Fibroblast of peridontal ligament (primary cell): ENCODE measurements at regions not wholly inside any gene's neighbourhood (a gene's known extent, or its start where the extent isn't known, plus 50 kb on each side); places are given as distances from the start of the nearest gene placed in this dataset.
A peak's percentile ranks its signal among the peaks of the same experiment; 100 is the strongest.

Source experiments
- DNase-seq: peaks from one replicate; pipeline ENCODE4 v3.0.0-alpha.2; 2010; ENCODE audit errors: extremely low read depth

DNA sequence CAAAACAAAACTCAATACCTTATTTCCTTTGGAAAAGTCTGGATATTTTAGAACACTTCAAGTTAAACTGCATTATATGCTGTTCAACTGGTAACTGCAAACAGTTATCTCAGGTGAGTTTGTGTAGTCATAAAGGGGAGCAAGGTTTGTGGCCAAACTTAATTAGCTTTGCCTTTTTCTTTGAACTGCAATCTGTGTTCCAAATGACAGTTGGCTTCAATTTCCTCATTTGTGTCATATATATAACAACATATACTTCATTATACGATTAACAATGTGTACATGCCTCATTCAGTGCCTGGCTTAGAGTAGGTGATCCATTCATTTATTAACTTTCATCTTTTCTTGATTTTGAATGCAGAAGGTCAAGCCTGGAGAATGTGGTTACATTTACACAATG is 55.8 kb downstream of the KCNE4 start:
- DNase-seq = no peak

- DNase-seq = no peak
Observed at GRCh38 chr2:223108351-223109050, 56.5 kb downstream of the KCNE4 start.

GRCh38 chr2:223109341-223109740 is 57.4 kb downstream of the KCNE4 start:
- no peak for DNase-seq

- no peak for DNase-seq
Observed at GRCh38 chr2:223113161-223113560, 61.2 kb downstream of the KCNE4 start.

- no peak for DNase-seq
Observed at GRCh38 chr2:223114170-223114569, 62.2 kb downstream of the KCNE4 start.

DNA sequence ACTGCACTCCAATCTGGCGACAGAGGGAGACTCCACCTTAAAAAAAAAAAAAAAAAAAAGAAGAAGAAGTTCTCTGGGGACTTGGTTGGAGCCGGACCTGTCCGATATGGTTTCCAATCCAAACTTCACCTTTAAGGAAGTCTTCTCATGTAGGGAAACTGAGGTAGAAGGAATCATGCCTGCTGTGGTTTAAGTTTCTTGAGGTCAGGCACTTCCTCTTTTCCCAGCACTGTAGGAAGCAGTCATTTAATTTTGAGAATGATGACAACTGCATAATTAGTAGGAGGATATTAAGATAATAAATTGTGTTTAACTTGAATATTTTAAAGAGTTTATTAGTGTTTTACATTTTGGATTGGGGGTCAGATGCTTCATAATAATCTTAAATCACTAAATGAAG is 62.9 kb downstream of the KCNE4 start:
- DNase-seq = no peak

DNA sequence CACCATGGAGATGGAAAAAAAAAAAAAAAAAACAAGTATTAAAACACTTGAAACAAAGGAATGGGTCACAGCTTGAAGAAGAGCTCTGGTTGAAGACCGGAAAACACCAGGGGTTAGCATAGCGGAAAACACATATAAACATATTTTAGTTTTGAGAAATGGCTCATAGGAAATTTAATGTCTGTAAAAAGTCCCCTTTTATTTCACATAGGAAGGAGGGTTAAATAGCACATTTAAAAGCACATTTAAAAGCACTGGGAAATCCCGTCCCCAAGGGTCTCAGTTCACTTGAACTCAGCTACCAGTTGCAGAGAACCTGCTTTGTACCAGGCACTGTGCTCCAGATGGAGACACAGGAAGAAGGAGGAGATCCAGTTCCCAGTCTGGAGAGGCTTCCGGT is 65.5 kb downstream of the KCNE4 start:
- DNase-seq = no peak

GRCh38 chr2:223121283-223121682 is 69.3 kb downstream of the KCNE4 start:
- DNase-seq = no peak

DNA sequence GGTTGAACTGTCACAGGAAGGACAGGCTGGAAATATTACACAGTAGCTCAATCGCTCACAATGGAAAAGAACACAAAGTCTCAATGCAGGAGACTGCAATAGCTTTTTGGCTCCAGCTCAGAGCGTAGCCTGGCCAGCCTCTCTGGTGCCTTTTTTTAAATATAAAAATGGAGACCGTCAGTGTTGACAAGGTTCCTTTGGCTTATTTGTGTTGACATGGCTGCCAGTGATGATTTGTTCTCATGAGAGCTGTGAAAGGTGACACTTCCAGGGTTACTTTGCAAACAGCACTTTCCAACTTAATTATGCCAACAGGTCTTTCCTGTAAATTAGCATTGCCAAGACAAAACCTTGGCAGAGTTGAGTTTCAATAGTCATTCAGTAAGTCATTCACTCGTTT is 70.8 kb downstream of the KCNE4 start:
- no peak for DNase-seq

DNA sequence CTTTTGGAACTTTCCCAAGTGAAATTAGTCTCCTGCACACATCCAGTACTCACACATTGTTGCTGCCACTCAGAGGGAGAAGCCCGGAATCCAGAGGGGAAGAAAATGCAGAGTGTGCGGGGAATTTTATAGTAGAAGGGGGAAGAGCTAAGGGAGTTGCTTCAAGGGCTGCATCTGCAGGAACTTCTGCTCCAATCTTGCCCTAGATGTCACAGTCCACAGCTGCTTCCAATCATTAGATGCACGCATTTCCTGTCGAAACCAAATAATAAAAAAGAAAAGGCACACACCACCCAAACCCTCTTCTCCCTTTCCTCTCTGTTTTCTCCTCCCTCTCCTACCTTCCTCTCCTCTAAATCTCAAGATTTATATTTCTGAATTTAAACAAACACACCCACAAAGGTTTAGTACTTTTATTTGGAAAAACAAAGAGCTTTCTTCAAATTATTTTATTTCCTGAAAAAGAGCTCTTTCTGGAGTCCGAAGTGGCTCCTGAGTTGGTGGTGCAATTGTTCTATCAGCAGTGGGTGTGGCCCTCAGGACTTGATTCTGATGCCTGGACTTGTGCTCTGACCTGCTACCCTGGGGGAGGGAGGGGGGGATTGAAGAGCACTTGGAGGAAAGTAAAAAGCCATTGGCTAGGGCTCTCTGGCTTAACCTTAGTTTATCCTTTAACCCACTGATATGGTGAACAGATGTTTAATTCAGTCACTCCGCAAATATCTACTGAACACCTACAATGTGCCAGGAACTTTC is 72.0 kb downstream of the KCNE4 start:
- DNase-seq = peak; percentile 38

DNA sequence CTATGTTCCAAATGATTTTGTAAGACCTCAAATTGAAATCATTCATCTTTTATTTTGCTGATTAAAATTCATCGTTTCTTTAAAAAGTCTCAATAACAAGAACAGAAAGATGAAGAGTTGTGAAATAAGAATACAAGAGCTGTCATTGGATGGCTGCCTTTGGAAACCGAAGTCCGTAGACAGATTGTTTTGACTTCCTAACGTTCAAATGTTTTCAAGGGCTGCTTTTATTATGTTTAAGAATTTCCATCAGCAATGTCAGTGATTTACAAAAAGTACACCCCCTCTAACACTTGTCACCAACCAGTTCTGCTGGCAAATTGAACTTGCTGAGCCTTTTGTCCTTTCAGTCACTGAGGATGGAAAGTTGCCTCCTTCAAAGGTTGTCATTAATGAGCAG is 89.6 kb downstream of the KCNE4 start:
- DNase-seq = no peak

DNA sequence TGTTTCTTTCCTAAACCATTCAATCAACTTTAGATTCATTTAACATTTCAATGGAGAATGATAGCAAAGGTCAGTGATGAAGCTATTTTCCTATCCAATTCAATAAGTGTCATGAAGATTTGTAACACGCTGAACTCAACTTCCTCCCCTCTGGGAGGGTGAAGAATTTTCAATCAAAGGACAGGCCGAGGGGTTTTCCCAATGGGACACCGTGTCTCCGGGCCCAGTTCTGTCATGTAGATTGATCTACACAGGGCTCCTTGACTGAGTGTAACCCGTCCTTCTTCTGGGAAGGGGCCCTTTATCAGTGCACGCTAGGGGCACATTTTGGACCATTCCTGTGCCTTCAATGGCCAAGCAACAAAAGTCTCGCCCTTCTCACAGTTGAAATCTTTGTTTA is 90.1 kb downstream of the KCNE4 start:
- DNase-seq = no peak

DNA sequence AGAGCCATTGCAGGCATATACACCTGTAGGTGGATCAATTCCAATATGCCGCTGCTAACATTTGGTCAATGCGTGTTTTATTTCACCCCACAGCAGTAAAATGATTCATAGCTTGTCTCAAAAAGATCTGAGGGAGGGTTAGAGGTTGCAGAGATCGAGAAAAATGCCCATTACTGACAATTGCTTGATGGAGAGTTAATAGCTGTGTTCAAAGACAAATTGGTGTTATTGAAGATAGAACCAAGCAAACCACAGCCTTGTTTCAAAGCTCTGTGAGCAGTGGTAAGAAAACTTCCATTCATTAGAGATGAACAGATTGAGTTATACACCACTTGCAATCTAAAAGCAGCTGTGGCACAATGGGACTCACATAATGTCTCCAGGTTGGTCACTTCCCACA is 95.4 kb downstream of the KCNE4 start:
- no peak for DNase-seq

GRCh38 chr2:223148516-223148915 is 96.5 kb downstream of the KCNE4 start:
- peak; percentile 42 for DNase-seq

DNA sequence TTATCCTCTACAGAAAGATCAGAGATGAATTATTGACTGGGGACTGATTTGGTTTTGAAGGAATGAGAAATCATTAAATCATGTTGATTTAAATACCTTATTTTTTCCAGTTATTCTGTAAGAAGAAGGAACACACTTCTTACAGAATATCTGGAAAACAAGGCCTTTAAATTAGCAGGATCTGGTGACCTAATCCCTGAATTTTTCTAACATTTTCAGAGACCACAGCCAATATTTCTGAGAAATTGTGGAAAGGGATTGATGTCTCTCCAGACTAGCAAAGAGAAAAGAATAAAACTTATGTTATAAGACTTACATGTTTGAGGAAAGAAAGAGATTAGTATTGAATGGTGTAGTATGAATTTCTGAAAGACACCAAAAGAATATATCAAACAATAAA is 104.0 kb downstream of the KCNE4 start:
- no peak for DNase-seq

- peak; percentile 34 for DNase-seq
Observed at GRCh38 chr2:223161873-223162458, 110.0 kb downstream of the KCNE4 start.

- DNase-seq = no peak
Observed at GRCh38 chr2:223165423-223166214, 113.6 kb downstream of the KCNE4 start.

DNA sequence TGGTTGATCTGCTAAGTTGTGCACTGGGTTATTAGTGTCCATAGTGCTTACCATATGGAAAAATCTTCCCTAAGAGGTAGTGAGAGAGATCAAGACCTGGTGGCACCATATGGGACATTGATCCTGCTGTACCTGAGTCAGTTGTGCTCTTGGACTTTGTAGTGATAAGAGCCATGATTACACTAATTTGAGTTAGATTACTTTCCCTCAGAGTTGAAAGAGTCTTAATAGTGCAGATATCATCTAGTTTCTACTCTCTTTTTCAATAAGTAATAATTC is 114.2 kb downstream of the KCNE4 start:
- no peak for DNase-seq

DNA sequence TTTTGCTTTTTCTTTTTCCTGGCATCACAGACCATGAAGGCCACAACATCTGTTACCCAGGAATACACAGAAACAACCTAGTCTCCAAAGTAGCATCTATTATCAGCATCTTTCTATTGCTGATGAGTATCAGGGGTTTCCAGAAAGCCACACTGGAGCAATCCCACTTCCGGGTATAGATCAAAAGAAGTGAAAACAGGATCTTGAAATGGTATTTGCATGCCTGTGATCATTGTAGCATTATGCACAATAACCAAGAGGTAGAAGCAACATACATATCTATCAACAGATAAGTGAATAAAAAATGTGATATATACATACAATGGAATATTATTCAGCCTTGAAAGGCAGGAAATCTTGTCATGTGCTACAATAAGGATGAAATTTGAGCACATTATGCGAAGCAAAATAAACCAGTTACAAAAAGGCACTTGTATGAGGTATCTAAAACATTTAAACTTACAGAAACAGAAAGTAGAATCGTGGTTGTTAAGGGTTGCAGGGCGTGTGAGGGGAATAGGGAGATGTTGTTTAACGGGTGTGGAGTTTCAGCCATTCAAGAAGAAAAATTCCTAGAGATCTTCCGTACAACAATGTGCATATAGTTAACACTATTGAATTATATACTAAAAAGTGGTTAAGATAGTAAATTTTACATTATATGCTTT is 115.1 kb downstream of the KCNE4 start:
- no peak for DNase-seq

DNA sequence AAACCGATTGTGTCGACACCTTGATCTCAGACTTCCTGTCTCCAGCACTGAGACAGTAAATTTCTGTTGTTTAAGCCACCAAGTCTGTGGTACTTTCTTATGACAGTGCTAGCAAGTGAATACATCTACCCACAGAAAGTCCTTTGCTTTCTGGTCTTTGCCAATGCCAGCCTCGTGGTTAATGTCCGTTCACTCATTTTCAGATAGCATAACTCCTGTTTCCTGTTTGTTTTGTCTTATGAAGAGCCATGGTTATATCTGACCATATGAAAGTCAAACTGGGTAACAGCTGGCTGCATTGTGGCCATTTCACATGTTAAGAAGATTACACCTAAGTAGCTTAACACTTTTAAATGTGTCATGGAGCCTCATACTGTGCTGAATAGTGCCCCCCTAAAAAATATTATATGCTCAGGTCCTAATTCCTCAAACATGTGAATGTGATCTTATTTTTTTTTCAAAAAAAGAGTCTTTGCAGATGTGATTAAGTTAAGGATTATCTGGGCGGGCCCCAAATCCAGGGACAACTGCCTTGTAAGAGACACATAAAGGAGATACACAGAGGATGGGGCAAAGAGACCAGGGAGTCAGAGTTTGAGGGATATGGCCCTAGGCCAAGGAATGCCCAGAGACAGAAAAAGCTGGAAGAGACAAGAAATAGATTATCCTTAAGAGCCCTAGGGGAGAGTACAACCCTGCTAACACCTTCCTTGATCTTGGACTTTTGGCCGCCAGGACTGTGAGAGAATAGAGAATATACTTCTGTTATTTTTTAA is 118.0 kb downstream of the KCNE4 start:
- DNase-seq = no peak

DNA sequence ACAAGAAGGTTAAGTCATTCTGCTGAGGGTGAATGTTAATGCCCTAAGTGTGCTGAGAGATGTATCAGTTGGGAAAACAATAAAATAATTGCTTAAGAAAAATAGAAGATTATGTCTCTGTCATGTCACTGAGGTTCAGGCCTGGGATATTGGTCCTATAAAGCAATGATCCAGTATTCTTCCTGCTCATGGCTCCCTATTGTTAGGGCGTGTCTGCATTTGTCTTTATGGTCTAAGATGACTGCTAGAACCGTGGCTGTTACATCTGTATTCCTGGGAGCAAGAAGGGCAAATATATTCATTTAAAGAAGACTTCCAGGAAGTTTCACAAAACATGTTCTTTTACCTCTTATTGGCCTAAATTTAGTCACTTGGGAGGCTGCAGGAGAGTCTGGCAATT is 125.0 kb downstream of the KCNE4 start:
- DNase-seq = no peak
